NCI-H748 treated with DMSO at 0.1 percent for 48 hours (cell line): ENCODE measurements at regions not wholly inside any gene's neighbourhood (a gene's known extent, or its start where the extent isn't known, plus 50 kb on each side); places are given as distances from the start of the nearest gene placed in this dataset.

ENCODE experiments used
- DNase-seq: peaks from one replicate; lab custom pipeline; 2025; lab: John Stamatoyannopoulos, UW

DNA sequence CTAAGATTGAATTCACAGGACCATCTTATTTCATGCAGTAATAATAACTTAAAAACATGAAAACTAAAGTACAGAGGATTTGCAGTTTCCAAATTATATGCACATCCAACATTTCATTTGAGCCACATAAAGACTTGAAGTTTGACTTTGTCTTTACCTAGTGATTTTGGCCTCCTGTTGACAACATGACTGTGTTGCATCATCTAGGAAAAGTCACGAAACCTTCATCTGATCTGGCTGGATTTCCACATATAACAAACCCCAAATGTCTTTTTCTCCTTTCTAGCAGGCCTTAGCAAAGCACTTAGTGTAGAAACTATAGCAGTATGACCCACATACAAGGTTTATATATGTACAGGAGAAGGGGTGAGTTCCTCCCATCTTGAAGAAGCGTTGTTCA is 406.5 kb upstream of the CDH5 start:
- no peak for DNase-seq

DNA sequence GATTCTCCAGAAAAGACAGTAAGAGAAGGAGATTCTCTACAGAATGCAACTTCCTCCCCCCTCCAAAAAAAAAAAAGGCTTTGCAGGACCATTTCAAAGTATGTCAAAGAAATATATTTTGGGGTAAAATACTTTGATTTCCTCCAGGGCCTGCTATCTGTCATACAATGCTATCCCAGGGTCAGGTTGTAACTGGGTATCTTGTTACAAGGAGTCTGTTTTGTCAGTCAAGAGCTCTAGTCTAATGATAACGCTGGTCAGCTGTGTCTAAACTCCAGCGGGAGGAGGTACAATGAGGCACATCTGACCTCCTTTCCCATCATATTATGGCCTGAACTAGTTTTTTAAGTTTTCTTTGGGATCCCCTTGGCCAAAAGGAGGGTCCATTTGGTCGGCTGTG is 408.4 kb upstream of the CDH5 start:
- no peak for DNase-seq

DNA sequence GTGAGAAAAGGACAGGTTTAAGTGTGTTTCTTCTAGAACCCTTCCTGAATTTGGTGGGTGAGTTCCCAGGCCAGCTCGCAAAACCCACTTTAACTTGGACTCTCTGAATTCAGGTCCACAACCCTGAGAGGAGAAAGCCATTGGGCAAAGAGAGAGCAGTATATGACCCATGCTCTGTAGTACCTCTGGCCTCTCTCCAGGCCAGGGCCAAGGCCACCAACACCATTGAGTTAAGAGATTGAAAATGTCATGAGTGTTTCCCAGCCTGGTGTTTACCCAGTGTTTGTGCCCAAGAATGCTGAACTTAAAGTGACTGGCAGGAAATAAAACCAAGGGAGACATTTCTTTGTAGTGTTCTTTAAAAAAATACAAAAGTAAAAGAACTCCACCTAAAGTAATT is 410.4 kb upstream of the CDH5 start:
- DNase-seq: no peak

DNA sequence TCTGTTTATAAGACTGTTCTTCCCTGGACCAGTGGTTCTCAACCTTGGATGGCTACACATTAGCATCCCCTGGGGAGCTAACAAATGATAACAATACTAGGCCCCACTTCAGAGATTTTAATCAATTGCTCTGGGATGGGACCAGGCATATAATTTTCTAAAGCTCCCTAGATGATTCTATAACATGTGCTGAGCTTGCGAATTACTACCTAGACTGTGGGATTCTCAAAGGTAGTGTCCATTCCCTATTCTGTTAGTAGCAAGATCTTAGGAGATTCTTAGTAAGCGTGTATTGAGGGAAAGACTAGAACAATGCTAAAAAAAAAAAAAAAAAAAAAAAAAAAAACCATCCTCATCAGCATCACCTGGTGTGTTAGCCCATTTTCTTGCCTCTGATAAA is 412.0 kb upstream of the CDH5 start:
- no peak for DNase-seq

DNA sequence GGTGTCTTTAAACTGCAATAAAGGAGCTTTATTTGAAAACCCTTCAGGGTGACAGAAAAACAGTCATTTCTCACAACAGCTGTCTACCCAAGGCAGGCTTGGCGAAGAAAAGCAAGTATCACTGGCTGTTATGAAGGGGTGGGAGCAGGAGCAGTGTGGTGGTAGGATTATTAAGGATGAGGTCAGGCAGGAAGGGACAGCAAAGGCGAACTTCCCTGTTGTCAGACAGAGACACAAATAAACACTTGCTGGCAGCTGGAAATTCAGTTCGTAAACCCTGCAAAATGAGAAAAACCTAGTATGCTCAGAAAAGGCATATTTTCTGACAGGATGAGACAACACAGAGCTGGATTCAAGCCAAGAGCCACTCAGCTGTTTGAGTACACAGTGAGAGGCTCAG is 416.3 kb upstream of the CDH5 start:
- DNase-seq: no peak

DNA sequence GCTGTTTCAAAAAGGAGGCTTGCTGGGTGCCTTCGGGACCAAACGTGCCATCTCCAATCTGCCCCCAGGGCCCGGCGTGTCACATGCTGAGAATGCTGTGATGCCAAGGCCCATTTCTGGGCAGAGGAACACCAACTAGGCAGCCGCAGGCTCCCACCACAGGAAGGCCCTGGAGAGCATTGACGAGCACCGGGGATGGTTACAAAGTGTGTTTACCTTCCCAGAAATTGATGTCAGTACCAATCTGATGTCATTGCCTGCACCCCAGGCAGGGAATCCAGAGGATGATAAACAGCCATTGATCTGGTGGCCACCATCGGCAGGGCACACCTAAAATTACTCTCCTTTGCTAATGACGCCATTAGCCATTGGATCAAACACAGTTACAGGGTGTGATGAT is 418.1 kb upstream of the CDH5 start:
- DNase-seq: no peak

DNA sequence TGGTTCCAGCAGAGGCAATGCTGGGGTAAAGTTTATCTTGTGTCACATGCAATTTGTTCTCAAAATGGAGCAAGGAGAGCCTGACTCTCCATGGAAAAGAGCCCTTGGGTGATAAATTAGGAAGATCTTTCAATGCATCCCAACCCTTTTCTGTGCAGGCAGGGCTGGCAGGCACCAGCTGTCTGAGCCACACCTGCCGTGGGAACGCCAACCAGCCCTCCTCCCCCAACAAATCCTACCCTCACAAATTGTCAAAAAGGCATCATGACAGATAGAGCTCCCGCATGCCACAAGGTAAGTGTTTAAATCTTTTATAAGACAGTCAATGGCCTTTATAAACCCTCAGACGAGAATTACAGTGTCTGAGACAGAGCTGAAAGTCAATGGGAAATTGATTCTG is 418.5 kb upstream of the CDH5 start:
- DNase-seq: no peak

DNA sequence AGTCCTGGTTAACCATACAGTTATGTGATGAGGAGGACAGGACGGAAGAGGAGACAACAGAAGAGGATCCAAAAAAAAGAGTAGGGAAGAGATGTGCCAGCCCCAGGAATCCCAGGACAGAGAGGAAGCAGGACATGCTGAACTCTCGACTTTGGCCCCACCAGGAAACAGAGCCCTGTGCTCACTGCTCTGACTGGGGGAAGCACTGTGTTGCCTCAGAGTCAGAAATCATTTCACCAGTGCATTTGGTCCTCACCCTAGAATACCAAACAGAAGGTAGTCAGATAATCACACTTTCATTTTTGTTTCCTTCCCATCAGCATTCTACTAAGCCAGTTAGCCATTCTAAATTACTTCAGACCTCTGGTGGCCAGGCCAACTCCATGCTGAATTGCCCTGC is 421.0 kb upstream of the CDH5 start:
- no peak for DNase-seq

DNA sequence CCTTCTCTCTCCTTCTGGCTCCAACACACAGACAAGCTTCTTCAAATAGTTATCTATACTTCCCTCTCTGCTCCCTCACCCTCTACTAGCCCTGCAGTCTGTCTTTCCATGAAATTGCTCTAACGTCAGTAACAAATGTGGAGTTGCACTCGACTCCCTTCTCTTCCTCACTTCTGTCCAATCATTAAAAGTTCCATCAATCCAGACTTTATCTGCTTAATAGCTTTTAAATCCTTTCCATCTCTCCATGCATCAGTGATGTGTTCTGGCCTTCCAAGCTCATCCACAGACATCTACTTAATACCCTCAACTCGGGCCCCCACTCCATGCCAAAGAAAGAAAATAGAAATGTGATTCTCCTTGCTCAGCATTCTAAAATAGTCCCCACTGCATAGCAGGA is 422.1 kb upstream of the CDH5 start:
- no peak for DNase-seq

DNA sequence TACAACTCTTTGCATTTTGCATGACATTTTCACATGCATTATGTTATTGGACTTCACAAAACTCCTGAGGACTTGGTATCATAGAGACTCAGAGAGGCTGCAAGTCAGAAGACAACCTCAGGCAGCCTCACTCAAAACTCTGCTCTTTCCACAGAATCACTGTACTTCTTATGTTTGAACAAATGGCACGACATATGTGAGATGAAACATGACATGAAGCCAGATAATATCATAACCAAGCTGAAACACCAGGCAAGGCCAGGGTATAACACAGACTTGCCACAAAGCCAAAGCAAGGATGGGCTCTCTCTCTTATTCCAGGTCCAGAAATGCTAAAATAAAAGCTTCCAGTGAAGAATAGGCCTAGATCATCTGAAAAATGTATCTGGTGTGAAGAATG is 425.8 kb upstream of the CDH5 start:
- no peak for DNase-seq

DNA sequence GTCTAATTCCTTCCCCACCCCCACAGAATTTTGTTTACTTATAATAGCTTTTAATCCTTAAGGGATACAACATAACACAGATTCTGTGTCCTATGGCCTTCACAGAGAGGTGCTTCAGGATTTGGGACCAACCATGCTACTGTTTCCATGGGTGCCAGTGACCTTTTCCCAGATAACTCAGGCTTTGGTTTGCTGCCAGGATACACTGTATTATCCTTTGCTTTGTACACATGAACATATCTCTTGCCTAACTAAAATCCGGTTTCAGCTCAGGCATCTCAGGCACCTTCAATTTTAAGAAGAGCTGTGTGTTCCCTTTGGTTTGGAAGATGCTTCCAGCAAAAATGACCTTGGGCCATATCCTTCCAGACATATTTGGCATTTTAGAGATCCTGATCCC is 428.4 kb upstream of the CDH5 start:
- DNase-seq: no peak

DNA sequence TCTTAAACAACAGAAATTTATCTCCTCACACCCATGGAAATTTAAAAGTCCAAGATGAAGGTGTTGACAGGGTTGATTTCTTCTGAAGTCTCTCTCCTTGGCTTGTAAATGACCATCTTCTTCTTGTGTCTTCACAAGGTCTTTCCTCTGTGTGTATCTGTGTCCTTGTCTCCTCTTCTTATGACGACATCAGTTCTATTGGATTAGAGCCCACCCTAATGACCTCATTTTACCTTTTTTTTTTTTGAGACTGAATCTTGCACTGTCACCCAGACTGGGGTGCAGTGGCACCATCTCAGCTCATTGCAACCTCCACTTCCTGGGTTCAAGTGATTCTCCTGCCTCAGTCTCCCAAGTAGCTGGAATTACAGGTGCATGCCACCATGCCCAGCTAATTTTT is 429.0 kb upstream of the CDH5 start:
- no peak for DNase-seq

DNA sequence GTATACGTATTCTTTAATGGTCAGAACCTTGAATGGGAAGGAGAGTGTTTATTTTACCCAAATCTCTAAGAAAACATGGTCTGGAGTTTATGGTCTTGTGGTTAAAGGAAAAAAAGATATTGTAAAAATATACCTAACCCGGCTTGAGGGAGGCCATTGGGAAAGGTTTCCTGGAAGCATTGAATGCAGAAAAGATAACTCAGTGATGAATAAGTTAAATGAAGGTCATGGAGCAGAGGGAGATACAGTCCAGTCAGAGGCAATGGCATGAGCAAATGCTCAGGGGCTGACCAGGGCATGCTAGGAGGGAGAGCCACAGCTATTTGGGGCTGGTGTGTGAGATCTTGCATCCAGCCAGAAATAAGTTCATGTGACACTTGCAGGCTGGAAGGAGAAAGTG is 430.4 kb upstream of the CDH5 start:
- no peak for DNase-seq

DNA sequence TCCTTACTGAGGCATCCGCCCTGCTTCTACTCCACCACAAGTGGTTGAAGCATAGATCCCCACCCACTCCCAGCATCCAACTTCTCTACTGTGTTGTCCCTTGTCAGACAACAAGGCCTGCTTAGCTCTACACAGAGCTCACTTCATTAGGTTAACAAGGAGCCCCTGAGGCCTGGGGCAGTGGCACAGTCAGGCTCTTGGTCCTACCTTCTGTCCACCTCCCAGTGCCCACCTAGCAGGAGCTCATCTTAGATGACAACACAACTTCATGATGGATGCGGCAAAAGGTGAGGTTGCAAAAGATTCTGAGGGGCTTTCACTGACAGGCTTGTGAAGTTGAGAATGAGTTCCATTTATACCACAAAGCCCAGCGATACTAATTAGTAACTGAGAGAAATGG is 432.0 kb upstream of the CDH5 start:
- no peak for DNase-seq

DNA sequence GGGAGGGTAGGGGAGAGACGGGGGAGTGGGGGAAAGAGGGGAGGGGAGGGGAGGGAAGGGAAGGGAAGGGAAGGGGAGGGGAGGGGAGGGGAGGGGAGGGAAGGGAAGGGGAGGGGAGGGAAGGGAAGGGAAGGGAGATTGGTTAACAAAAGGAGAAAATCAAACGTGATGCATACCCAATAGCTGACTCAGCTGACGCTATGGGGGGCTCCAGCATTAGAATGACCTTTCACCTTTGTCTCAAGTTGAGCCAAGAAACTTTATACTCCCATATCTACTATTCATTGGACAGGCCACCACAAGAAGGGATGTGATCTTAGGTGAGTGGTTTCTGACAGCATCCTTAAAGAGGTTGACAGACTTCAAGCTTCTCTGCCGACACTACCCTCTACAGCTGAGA is 432.8 kb upstream of the CDH5 start:
- DNase-seq: no peak

DNA sequence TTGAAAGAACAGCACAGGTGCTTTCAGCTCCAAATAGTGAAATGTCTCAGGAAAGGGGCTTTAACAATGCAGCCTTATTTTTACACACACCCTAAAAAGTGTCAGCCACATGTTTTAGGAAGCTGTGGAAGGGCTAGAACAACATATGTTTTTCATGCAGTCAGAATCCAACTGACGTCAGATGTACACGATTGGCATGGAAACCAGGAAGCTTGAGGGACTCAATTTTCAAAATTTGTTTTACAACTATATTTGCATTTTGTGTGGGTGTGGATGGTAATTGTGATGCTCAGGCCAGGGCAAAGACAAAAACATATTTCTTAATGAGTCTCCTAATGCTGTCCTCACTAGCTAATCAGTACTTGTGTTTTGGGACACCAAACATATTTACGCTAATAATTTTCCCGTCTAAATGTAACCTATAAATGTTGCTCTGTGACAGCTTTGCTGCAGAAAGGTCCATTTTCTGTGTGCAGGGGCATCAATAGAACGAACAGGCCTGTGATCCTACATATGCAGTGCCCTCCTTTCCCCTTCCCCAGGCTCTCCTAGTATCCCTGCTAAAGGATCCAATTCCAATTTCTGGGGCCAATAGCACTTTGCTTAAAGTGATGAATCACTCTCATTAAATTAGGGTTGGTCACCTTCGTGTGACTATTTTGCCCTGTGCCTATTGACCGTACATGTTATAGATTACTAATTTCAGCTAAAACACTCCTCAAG is 434.0 kb upstream of the CDH5 start:
- DNase-seq: no peak

DNA sequence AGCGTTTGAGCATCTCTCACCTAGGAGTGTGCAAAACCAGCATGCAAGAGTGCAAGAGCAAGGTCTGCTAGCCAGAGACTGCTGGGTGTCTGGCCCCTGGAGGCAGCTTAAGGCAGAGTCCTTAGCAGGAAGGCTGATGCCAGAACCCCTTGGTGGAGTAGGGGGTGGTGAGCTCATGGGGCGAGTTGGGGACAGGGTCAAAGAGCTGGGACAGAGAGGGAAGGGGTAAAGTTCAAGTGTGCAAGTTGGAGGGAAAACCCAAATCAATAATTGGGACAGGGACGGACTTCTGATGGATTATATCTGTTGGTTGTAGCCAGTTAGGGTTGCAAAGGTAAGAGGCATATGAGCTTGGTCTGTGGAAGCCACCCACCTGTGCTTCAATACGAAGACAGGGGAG is 443.6 kb upstream of the CDH5 start:
- DNase-seq: no peak

DNA sequence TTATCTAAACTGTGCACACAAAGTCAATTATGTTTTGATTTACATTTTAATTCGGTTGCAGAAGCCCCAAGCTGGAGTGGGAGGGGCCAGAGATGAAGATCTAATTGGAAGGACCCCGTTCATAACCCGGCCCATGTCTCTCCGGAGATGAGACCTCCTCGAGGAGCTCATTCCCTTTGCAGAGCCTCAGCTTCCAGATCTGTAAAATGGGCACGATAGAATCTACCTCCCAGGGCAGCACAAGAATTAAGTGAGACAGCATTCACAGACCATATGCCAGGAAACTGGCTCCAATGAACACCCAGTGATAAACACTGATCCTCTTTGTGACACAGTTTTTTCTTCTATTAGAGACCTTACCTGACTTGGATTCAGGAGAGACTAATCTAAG is 446.5 kb upstream of the CDH5 start:
- DNase-seq: no peak

DNA sequence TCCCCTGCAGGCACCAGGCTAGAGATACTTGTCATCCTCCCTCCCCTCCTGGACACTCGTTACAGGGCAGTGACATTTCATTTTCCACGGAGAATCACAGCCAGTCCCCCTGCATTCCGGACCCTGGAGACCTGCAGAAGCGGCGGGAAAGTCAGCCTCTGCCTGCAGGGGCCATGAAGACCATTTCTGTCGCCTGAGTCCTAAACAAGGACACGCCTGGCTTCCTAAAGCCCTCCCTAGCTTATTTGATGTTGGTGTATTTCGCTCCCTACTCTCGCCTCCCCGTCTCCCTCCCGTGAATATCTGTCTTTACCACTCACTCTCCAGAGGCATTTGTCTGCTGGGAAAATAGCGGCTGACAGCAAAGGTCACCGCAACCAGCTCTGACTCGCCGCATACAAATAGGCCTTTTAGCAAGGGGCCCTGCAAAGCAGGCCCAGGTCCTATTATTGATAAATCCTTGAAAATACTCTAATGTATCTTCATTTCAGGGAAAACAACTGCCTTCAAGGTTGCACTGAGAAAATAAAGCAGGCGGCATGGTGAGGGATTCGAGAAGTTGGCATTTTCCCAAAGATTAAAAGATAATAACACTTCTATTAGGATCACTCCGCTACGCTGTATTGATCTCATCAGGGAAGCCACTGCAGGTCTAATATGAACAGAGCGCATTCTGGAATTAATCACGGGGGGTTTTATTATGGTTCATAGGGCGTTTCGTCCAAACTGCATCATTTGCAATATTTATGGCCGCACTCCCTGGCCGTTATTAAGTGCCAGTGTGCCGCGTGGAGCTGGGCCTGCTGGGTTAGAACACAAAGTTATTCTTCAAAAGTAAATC is 447.1 kb upstream of the CDH5 start:
- no peak for DNase-seq

DNA sequence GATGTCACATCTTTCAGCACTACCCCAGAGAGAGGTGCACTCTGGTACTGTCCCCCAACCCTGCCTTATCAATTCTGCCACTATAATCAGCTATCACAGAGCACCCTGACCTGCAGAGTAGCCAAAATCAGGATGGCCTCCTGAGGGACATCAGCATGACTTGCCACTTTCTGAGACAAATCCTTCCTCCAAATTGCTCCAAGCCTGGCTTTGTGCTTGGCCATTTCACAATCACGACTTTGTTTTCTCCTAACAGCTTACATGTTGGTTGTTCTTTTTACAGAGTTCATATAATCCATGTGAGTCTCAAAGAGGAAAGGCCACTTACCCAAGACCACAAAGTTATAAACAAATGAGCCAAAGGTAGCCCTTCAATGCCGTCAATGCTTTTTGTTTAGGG is 449.0 kb upstream of the CDH5 start:
- no peak for DNase-seq

DNA sequence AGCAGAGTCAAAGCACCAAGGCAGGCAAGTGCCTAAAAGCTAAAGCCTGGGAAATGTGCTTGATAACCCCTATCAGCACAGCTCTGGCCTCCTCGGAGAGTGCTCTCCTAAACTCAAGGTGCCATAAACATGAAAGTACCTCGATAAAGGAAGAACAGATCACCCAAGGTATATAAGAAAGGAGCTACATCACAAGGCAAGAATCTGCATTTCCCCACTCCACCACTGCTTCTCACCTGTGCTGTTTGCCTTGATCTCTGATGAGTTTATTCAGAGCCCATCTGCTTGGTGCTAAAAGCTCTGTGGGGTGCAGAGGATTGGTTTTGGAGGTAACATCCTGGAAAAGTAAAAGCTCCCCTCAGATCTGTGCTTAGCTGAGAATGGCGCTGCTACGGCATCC is 449.5 kb upstream of the CDH5 start:
- DNase-seq: no peak

DNA sequence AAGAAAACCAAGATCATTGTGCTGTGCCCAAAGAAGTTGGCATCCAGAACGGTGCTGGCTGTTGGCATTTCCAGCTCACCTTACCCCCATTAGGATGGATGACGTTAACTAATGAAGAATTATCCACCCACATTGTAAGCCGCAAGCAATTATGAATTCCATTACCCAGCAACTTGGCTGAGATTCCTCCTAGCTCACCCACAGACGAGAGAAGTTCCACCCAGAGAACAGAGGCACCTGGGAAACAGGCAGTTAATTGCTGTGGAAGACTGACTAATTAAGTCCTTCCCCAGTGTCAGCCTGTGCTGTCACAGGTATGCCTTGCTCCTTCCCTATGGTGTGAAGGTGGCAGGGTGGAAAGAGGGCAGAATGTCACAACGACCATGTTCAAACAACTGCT is 456.2 kb upstream of the CDH5 start:
- DNase-seq: no peak

DNA sequence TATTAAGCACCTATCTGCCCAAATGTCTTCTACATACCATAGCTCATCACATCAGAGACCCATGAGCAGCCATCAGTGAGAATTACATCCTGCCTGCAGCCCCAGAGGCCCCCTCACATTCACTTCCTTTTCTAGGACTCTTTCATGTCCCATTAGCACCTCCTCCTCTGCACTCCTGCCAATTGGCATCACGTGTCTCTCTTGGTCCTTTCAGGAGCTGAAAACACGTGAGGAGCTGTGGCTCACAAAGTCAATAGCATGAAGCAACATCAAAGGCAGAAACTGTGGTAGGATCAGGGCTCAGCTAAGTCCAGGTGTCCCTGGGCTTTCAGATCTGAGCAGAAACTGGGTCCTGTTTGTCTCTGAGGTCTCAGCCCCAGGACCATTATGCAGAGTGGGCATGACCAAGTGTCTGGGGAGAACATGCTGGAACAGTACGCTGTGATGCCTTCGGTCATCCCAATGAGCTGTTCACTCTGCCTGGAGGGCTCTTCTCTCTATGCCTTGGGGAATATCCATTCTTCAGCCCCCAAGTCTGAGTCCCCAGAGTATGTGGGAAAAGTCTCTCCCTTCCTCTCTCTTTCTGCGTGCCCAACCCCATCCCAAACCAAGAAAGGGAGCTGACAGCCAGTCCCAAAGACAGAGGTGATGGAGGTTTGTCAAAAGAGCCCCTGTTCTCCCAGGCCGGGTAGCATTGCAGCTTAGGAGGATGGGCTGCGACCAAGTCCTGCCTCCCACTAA is 457.0 kb upstream of the CDH5 start:
- no peak for DNase-seq
